HEK293 (cell line): ENCODE measurements at regions not wholly inside any gene's neighbourhood (a gene's known extent, or its start where the extent isn't known, plus 50 kb on each side); places are given as distances from the start of the nearest gene placed in this dataset.

Experiments used
- CTCF ChIP-seq: fragments of 450-650 bp; formaldehyde crosslinking; IDR thresholded peaks from 2 replicates; pipeline ENCODE4 v1.5.1; 2016; ENCODE audit warnings: missing biosample characterization, missing genetic modification characterization
- ELK4 ChIP-seq: IDR thresholded peaks from 2 replicates; pipeline ENCODE4 v1.6.1; 2011; ENCODE audit warnings: mild to moderate bottlenecking, low read depth, low read length, borderline replicate concordance
- IKZF3 ChIP-seq: fragments of 450-650 bp; IDR thresholded peaks from 2 replicates; pipeline ENCODE4 v1.5.0; 2018; ENCODE audit warnings: missing biosample characterization, mild to moderate bottlenecking, missing genetic modification characterization, moderate library complexity
- OSR2 ChIP-seq: fragments of 450-650 bp; formaldehyde crosslinking; IDR thresholded peaks from 2 replicates; pipeline ENCODE4 v1.5.1; 2016; ENCODE audit warnings: missing biosample characterization, missing genetic modification characterization
- PBX3 ChIP-seq: sonication (generic); formaldehyde crosslinking; IDR thresholded peaks from 2 replicates; pipeline ENCODE4 v1.8.1; 2022; ENCODE audit warnings: mild to moderate bottlenecking, moderate library complexity, missing genetic modification reagents
- REST ChIP-seq: fragments of 450-650 bp; formaldehyde crosslinking; IDR thresholded peaks from 2 replicates; pipeline ENCODE4 v1.5.1; 2016; ENCODE audit warnings: missing biosample characterization, missing genetic modification characterization
- SETDB1 ChIP-seq: IDR thresholded peaks from one replicate; pipeline ENCODE4 v1.6.1; 2017; ENCODE audit warnings: mild to moderate bottlenecking, low read length, moderate library complexity, mixed read lengths; ENCODE audit not compliant: insufficient read length
- ZBTB6 ChIP-seq: fragments of 450-650 bp; formaldehyde crosslinking; IDR thresholded peaks from 2 replicates; pipeline ENCODE4 v1.5.1; 2017; ENCODE audit warnings: missing biosample characterization, missing genetic modification characterization
- ZFP69B ChIP-seq: fragments of 450-650 bp; formaldehyde crosslinking; IDR thresholded peaks from 2 replicates; pipeline ENCODE4 v1.5.1; 2016; ENCODE audit warnings: missing biosample characterization, missing genetic modification characterization
- ZNF23 ChIP-seq: fragments of 450-650 bp; formaldehyde crosslinking; IDR thresholded peaks from 2 replicates; pipeline ENCODE4 v1.5.1; 2016; ENCODE audit warnings: missing biosample characterization, missing genetic modification characterization, borderline replicate concordance
- ZNF335 ChIP-seq: fragments of 450-650 bp; formaldehyde crosslinking; conservative IDR thresholded peaks from 2 replicates; pipeline ENCODE4 v1.5.1; 2016; ENCODE audit warnings: missing biosample characterization, missing genetic modification characterization
- ZNF777 ChIP-seq: fragments of 450-650 bp; formaldehyde crosslinking; IDR thresholded peaks from 2 replicates; pipeline ENCODE4 v1.5.1; 2017; ENCODE audit warnings: missing biosample characterization, missing genetic modification characterization, borderline replicate concordance

GRCh38 chr3:176650478-176650877 is 546.8 kb downstream of the TBL1XR1 start:
- TF ChIP-seq ELK4, result no peak
- TF ChIP-seq CTCF (tag by site-specific recombination), result no peak
- no peak for TF ChIP-seq OSR2
- no peak for TF ChIP-seq REST (tag by site-specific recombination)
- TF ChIP-seq ZNF23, result no peak
- TF ChIP-seq ZBTB6 (tag by site-specific recombination), result no peak
- no peak for TF ChIP-seq IKZF3 (tag by site-specific recombination)
- no peak for TF ChIP-seq PBX3 (CRISPR knock-in tag)
- TF ChIP-seq ZFP69B (tag by site-specific recombination), result no peak
- no peak for TF ChIP-seq ZNF777 (tag by site-specific recombination)
- TF ChIP-seq SETDB1, result no peak
- no peak for TF ChIP-seq ZNF335 (tag by site-specific recombination)
